ENCODE measurements at regions not wholly inside any gene's neighbourhood (a gene's known extent, or its start where the extent isn't known, plus 50 kb on each side); places are given as distances from the start of the nearest gene placed in this dataset.

DNA sequence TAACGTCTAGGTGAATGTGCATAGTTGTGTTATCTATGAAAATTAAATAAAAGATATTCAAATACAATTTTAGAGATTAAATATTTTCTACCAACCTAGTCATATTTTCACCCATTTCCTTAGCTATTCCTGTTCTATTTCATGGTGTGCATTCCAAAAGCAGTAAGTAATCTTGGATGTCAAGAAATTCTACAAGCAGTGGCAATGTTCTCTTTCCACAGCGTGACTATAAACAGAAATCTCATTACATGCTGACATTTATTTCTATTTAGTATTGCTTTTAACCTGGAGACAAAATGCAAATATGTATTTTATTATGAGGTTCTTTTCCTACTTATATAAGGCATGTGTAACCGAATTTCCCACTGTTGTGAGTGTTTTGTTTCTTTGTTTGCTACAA is 510.0 kb downstream of the ACTL7B start:
- no peak for DNase-seq (ENCODE audit: low spot score)

DNA sequence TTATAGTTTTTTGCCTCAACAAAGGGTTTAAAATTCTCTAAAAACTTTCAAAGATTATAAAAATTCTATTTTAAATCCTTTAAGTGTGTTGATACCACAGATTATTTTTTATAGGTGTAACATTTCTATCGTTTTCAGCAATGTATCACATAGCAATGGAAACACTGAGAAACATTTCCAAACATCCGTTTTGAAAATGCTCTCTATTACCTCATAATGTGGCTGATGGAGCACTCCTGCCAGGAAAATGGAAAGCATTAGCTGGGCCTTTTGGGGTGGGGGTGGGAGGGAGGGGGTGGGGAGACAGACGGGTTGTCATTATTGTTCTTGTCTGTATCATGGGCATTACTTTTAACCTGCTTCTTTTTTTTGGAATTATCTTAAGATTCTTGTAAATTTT is 516.5 kb downstream of the ACTL7B start:
- no peak for DNase-seq (ENCODE audit: low spot score)

DNA sequence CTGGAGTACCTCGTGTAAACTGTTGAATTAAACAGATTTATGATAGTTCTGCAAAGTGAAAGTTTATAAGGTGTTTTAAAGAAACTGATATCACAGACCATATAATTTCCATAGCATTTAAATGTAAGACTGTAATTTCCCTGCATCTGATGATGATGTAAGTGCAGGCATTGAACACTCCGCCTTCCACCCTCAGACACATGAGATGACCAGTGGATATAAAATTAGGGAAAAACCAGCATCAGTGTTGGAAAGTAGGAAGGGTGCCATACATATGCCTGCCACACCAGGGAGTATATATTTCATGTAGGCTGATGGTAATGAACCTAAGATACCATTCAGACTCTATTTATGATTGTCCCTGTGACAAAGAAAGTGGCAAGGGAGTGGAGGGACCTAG is 519.2 kb downstream of the ACTL7B start:
- no peak for DNase-seq (ENCODE audit: low spot score)

DNA sequence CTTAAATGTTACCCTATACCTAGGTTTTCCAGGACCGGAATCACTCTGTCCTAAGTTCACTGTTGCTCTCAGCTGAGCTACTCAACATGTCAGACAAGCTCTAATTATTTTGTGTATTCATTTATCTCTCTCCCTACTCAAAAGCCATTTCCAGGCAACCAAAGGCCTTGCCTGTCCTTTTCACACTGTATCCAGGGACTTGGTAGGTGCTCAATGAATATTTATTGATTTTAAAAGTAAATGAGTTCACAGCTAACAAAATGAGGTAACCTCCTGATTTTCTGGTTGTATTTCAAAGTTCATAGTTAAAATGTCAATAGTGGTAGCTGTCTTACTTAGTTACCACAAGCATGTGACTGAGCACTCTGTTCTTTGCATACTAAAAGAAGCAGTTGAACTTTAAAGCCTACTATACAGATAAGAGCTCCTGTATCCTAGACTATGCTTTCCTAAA is 522.2 kb downstream of the ACTL7B start:
- no peak for DNase-seq (ENCODE audit: low spot score)

DNA sequence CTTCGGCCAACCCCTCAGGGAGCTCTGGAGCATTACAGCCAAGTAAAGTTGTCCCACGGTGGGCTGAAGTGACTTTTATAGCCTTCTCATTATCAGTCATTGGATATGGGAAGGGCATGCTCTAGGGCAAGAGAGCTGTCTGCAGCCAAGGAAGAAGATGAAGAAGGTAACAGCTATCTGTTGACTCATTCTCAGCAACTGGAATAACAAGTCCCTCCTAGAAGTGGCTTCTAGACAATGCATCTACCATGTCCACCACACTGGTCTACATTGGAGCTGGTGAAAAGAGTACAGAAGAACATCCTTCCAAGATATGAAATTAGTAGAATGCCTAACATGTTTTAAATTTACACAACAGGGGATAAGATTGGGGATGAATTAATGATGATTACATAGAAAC is 524.2 kb downstream of the ACTL7B start:
- DNase-seq (ENCODE audit: low spot score) = no peak

DNA sequence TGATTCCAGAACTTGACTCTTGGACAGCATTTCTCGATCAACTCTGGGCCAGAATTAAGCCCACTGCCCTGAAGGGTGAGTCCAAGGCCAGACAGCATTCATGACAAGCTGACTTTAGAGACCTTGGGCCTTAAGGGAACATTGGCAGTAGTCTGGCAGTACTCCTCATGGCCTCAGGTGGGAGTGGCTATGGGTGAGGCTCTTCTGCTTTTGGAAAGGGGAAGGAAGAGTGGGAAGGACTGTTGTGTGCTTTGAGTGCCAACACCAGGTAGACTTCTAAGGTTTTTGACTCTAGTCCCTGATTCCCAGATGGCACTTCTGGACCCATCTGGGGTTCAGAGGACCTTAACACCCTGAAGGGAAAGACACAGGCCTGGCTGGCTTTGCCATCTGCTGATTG is 530.4 kb downstream of the ACTL7B start:
- DNase-seq (ENCODE audit: low spot score) = no peak

DNA sequence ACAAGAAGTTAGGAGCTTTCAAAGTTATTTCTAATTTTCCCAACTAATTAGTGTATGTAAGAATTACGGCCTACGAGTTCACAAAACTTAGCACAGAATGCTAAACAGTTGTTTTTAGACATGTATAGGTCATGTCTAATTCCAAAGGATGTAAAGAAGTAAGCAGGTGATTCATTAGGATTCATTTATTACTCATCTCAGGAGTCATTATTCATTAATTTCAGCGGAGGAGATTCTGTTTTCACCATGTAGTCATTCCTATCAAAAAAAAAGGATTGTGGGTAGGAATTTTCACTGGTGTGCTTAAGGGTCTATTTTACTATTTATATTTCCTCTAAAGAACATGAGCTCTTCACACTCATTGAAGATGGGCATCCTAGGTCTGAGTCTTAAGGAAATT is 532.2 kb downstream of the ACTL7B start:
- no peak for DNase-seq (ENCODE audit: low spot score)

DNA sequence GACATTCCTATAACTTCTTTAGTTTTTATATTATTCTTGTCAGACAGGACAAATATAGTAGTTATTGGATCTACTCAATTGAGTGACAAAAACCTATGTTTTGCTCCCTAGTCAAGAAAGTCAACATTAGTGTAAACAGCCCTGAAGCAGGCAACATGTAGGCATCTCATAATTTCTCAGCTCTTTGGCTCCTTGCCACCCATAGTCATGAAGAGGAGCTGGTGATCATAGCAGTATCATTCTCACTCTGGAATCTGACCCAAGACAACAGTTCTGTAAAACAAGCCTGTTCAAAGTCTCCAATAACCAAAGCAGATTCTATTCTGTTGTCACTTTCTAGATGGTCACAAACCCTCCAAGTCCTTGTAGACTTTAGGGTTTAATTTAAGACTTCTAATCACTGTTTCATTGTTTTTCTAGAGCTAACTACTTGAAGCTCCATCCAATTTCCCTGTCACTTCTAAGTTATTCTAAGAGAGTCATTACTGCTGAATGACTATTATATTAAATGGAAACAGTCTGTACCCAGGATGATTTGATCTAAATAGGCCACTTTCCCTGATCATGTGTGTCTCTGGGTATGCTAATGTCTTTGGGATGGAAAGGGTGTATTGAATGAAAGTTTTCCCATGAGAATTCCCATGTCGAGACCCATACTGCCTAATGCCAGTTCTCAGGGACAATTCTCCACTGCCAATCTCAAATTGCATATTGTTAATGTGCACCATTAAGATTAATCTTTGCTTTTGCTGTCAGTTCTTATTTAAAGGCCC is 533.3 kb downstream of the ACTL7B start:
- no peak for DNase-seq (ENCODE audit: low spot score)

DNA sequence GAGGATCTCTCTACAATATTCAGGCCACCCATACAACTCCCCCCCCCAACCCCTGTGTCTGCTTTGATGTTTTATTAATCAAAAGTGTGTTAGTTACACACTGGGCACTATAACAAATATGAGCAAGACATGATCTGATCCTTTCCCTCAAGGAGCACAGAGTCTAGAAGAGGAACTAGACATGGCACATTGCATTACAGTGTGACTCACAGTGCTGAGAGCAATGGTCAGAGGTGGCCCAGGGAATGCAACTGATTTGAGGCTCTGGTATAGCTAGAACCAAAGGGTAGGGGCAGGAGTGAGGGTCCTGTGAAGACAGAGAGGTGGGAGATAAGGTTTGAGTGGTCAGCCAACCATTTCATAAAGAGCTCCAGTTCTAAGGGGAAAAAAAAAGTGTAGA is 539.2 kb downstream of the ACTL7B start:
- DNase-seq (ENCODE audit: low spot score) = no peak

DNA sequence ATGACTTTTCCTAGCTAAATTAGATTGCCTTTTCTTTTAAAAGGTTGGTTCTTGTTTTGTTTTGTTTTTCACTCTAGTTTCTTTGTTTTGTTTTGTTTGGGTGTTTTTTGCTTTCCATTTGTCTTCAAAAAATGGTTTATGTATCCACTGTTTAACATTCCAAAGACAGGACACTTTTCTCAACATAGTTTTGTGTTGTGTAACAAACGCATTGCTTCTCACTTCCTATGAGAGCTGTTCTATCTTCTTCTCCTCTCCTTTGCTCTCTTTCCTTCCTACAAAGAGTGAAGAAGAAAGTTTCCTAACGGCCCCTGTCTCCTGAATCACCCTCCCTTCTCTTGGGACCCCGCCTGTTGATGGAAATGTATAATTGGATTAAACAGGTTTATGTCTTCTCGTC is 539.7 kb downstream of the ACTL7B start:
- no peak for DNase-seq (ENCODE audit: low spot score)

DNA sequence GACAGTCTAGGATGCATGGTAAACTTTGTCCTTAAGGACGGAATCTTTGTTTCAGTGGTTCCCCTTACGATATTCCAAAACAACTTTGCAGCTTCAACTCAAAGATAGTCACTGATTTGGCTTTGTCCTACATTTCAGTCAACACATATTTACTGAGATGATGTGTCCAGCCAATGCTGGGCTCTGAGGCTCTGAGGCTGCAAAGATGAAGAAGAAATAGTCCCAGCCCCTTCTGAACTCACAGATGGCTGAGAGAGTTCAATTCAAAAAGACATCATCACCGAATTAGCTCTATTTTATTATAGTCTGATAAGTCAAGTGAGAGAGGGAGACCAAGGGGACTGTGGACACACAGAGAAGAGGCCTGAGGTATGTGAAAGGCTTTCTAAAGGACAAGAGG is 544.0 kb downstream of the ACTL7B start:
- DNase-seq (ENCODE audit: low spot score) = no peak

DNA sequence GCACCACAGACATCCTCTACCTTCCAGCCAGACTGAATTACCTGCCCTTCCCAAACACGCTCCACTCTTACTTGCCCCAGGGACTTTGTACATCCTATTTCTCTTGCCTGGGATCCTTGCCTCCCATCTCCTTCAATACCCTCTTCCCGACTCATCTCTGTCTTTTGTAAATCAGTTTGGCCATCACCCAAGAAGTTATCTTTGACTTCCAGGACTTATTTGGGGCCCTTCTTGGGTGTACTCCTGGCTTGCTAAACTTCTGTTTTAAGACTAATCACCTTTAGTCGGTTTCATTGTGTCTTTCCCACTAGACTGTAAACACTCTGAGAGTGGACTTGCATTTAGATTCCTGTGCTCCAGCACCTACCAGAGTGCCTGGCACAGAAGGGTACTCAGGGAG is 545.6 kb downstream of the ACTL7B start:
- no peak for DNase-seq (ENCODE audit: low spot score)

DNA sequence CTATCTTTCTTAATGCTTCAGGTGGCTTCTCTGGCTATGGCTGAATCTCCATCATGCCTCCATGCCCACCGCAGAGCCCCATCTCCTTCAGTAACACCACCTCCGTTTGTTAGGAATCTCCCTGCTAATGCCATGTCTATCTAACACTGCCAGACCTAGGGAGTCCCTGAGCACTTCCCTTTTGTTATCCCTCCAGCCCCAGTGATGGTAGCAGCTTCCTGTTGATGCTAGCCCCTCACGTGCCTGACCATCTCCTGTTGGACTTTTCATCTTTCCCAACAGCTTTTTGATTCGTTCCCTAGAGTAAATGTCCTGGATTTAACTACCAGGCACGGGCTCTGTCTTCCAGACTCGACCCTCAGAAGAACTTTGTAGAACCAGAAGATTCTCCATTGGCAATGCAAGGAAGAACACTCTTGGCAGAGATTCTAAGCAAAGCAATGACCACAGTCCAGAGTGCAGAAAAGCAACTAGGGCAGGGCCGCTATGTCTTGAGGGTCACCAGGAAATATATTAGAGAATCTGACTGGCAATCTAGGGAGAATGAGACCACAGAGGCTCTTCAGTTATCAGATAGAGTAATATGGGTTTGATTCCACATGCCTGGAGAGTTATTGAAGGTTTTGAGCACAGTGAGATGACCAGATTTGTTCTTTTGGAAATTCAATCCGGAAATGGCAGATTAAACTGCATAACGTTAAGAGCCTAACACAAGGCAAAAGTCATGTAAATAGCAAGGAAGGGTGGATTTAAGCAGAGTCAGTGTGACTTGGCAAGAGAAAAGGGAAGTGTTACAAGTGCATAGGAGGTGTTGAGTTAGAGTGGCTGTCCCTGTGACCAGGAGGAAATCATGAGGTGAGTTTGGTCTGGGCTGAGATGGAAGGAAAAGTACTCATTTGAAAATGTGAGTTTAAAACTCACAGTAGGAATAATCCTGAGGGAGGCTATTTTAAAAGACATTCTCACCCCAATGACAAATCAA is 555.2 kb downstream of the ACTL7B start:
- DNase-seq (ENCODE audit: low spot score) = peak; percentile 7

DNA sequence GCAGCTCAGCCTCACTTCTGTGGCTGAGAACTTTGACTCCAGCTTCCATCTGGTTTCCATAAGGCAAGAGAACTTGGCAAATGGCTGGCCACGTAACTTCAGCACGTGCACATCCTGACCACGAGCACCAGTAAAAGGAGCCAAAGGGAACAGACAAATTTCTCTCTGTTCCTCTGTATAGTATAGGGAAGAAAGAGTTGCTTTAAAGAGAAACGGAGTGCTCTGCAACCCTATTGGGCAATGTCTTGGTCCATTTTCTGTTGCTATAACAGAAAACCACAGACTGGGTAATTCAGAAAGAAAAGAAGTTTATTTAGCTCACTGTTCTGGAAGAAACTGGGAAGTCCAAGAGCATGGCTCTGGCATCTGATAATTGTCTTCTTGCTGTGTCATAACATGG is 558.7 kb downstream of the ACTL7B start:
- peak; percentile 8 for DNase-seq (ENCODE audit: low spot score)

DNA sequence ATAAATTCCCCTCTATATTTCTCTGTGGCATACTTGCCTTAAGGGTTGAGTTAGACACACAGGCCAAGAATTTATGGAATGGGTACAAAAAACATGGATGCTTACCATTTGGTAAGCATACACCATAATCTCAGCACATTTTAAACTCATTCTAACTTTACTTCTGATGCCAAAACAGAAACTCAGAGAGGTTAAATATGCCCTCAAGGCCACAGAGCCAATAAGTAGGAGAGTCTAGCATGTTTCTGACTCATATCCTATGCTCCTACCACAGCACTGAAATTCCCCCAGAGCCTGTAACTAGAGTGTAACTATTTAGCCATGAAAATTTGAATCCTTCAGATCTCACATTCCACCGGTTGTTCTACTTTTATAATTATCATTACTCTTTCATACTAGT is 559.7 kb downstream of the ACTL7B start:
- no peak for DNase-seq (ENCODE audit: low spot score)

DNA sequence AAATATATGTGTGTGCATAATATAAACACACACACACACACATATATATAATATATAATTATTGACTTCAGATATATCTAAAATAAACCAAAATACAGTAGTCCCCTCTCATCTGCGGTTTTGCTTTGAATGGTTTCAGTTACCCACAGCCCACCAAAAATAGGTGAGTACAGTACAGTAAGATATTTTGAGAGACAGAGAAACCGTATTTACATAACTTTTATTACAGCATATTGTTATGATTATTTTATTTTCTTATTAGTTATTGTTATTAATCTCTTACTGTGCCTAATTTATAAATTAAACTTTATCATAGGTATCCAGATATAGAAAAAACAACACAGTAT is 564.2 kb downstream of the ACTL7B start:
- DNase-seq (ENCODE audit: low spot score) = no peak

DNA sequence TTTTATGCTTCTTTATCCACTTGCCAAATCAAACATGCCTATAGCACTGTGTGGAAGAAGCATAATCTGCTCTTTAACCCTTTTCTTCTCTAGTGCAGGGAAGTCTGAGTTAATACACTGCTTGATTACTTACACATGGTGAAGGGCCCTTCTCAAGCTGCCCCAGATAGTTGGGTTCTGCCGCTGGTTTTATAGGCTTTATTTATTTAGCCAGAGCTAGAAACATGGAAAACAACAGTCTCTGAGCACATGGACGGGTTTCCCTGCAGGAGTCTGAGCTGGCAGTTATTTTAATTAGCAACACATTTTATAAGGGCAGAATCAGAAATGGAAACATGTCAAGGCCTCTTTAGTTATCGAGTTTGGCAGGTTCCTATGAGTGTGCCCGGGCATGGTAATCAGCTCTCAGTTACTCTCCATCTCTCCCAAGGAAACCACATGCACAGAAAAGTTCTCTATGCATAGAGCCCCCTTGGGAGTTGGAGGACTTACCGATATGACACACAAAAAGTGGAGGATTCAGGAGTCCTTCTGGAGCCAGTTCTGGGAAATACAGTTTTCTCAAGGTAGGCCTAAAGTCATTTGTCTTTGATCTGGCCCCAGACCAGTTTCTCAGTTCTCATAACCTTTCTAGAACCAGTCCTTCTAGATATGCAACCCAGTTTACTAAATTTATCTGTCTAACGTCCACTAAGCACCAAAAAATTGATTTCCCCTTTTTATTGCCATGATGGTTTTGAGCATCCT is 564.8 kb downstream of the ACTL7B start:
- DNase-seq (ENCODE audit: low spot score) = no peak

DNA sequence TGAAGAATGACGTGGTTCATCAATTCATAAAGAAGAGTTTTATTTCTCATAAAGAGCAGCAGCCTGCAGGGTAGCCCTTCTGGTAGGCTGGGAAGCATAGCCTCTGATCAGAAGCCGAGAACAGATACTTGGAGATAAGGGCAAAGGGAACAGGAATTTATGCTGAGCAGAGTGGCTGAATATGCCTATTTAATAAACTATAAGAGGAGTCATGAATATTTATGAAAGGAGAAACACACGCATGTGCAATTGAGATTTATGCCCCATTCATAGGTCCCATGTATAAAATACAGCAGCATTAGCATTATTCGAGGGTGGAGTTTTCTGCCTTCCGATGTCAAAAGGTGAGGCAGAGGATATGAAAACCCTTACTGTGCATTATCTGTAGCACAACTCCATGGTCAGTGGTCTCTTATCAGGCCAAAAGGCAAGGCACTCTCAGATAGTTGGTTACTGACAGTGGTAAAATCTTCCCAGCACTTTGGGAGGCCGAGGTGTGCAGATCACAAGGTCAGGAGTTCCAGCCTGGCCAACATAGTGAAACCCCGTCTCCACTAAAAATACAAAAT is 569.1 kb downstream of the ACTL7B start:
- DNase-seq (ENCODE audit: low spot score) = no peak

DNA sequence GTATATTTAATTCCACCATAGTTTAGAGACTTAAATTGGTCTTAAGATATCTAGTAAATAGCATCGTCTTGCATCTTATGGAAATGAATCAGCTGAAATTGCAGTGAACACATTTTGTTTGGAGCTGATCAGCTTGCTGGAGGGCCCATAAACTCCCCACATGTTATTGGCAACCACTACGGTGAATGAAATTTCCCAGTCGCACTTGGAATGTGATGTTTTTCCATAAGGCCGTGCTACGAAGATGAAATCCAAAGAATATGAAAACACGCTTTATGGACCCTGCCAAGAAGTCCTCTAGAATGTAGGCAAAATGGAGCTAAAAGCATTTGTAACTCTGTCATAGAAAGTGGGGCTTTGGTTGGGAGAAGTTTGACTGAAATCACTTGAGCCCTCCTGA is 572.1 kb downstream of the ACTL7B start:
- DNase-seq (ENCODE audit: low spot score) = no peak

DNA sequence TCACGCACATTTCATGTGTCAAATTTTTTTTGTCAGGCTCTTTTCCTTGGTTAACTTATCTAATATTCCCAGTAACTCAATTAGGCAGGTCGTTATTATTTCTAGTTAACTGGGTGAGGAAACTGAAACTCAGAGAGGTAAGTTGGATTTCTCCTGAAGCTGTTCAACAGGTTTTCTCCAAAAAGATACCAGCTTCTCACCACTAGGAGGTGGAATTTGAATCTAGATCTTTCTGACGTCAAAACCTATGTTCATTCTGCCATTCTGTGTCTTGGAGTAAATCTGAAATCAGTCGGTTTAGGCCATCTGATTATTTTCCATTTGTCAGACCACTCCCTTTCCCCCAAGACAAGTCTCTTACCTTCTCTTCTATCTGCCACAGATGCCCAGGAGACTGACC is 572.9 kb downstream of the ACTL7B start:
- DNase-seq (ENCODE audit: low spot score) = no peak

DNA sequence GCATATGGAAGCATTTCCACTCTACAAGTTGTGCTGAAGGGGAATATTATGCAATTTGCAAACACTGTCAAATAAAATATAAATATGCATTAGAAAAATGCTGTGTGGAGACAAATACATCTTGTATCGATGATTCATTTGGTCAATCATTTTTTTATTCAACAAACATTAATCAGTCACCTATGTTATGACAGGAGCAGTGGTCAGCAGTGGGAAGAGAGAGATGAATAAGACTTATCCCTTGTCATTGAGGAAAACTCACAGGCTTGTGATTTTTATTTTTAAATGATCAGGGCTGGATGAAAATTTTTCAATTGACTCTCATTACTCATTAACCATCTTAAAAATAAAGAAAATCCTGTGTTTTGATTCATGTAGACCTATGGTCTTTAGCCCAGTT is 574.1 kb downstream of the ACTL7B start:
- DNase-seq (ENCODE audit: low spot score) = no peak

DNA sequence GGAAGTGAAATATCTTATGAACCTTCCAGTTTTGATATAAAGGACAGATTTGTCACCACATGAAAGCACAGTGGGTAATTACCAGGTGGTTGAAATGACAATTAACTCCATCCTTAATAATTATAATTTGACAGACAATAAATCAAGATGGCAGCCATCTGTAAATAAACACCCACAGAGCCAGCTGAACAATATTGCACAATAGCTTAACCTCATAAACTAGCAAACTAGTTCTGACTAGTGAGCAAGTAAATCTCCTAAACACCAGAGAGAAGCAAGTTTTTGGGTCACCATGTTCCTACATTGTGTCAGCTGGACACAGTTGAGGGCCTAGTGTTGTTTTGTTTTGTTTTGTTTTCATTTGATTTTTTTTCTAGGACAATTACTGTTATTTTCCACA is 577.4 kb downstream of the ACTL7B start:
- no peak for DNase-seq (ENCODE audit: low spot score)
